ENCODE measurements at regions not wholly inside any gene's neighbourhood (a gene's known extent, or its start where the extent isn't known, plus 50 kb on each side); places are given as distances from the start of the nearest gene placed in this dataset.

DNA sequence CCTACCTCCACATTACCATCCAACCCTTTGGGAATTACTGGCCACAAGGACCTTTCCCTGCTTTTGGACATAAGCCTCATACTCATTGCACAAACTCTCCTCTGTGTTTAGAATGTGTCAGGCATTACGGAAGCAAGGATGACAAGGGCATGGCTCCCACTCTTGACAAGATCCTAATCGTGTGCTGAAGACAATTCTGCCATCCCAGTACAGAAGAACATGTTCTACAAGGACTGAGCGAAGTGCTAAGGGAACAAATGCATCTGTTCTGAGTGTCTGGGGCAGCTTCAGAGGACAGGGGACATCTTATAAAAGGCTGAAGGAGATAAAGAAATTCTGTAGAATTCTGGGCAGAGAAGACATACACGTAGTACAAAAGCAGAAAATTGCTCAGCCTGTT, 378.5 kb upstream of the CAMK1G start:
- no peak overlapping the region for H3K4me3 ChIP-seq (ENCODE audit: control insufficient read depth, low read depth, low read length)
- TF ChIP-seq, protein P1, sequence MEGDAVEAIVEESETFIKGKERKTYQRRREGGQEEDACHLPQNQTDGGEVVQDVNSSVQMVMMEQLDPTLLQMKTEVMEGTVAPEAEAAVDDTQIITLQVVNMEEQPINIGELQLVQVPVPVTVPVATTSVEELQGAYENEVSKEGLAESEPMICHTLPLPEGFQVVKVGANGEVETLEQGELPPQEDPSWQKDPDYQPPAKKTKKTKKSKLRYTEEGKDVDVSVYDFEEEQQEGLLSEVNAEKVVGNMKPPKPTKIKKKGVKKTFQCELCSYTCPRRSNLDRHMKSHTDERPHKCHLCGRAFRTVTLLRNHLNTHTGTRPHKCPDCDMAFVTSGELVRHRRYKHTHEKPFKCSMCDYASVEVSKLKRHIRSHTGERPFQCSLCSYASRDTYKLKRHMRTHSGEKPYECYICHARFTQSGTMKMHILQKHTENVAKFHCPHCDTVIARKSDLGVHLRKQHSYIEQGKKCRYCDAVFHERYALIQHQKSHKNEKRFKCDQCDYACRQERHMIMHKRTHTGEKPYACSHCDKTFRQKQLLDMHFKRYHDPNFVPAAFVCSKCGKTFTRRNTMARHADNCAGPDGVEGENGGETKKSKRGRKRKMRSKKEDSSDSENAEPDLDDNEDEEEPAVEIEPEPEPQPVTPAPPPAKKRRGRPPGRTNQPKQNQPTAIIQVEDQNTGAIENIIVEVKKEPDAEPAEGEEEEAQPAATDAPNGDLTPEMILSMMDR (IDR thresholded peaks at IDR 0.05; ENCODE audit: control insufficient read depth, insufficient read depth, low read depth, low read length, missing control alignments): no peak
- DNase-seq (ENCODE audit: low read depth): no peak

DNA sequence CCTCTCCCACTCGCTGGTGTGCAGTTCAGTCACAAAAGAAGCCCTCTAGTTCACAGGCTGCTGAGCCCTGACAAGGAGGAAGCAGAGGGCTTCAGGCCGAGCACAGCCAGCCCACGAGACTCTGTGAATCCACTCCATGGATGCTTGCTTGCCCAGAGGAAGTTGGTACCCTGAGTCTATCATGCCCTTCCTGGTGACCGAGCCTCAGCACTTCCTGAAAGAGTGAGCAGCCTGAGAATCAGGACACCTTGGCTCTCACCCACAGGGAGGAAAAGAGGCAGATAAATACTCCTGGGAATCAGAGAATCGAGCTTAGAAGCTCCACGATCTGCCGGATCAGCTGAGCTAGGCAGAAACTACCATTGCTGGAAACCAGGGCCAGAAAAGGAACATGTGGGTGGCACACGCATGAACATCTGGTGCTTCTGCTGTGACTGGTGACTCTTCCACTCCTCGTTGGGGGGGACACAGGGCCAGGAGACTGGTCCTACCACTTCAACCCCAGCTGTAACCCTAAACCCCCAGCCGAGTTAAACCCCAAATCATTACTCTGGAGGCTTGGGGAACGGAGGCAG, 376.3 kb upstream of the CAMK1G start:
- TF ChIP-seq, protein P1 (IDR thresholded peaks at IDR 0.05; ENCODE audit: control insufficient read depth, insufficient read depth, low read depth, low read length, missing control alignments): no peak
- no peak for DNase-seq (ENCODE audit: low read depth)
- H3K4me3 ChIP-seq (ENCODE audit: control insufficient read depth, low read depth, low read length): peak overlapping the region; percentile 20

GRCh38 chr1:209207701-209208286, 375.7 kb upstream of the CAMK1G start:
- peak; percentile 25 for DNase-seq (ENCODE audit: low read depth)
- TF ChIP-seq, protein P1 (IDR thresholded peaks at IDR 0.05; ENCODE audit: control insufficient read depth, insufficient read depth, low read depth, low read length, missing control alignments): peak; percentile 88
- H3K4me3 ChIP-seq (ENCODE audit: control insufficient read depth, low read depth, low read length): peak overlapping the region; percentile 30

- no peak for DNase-seq (ENCODE audit: low read depth)
- no peak overlapping the region for H3K4me3 ChIP-seq (ENCODE audit: control insufficient read depth, low read depth, low read length)
- TF ChIP-seq, protein P1 (IDR thresholded peaks at IDR 0.05; ENCODE audit: control insufficient read depth, insufficient read depth, low read depth, low read length, missing control alignments): no peak
These were observed 374.9 kb upstream of the CAMK1G start for GRCh38 chr1:209208648-209209047.

DNA sequence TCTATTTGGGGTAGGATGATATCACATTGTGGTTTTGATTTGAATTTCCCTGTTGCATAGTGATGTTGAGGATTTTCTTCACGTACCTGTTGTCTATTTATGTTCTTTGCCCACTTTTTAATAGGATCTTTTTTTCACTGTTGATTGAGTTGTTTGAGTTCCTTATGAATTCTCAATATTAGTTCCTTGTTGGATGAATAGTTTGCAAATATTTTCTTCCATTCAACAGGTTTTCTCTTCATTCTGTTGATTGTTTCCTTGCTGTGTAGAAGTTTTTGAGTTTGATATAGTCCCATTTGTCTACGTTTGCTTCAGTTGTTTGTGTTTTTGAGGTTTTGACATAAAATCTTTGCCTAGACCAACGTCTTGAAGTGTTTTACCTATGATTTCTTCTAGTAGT, 369.5 kb upstream of the CAMK1G start:
- H3K4me3 ChIP-seq (ENCODE audit: control insufficient read depth, low read depth, low read length): no peak overlapping the region
- DNase-seq (ENCODE audit: low read depth): no peak
- TF ChIP-seq, protein P1 (IDR thresholded peaks at IDR 0.05; ENCODE audit: control insufficient read depth, insufficient read depth, low read depth, low read length, missing control alignments): no peak

- TF ChIP-seq, protein P1 (IDR thresholded peaks at IDR 0.05; ENCODE audit: control insufficient read depth, insufficient read depth, low read depth, low read length, missing control alignments): no peak
- no peak overlapping the region for H3K4me3 ChIP-seq (ENCODE audit: control insufficient read depth, low read depth, low read length)
- no peak for DNase-seq (ENCODE audit: low read depth)
These were observed 367.7 kb upstream of the CAMK1G start for GRCh38 chr1:209215826-209216225.

Data from AG09309 (cell line).